ENCODE measurements at regions not wholly inside any gene's neighbourhood (a gene's known extent, or its start where the extent isn't known, plus 50 kb on each side); places are given as distances from the start of the nearest gene placed in this dataset.

- Histone ChIP-seq H3K4me3 (ENCODE audit: low read length) (no peak overlapping the region), H3K36me3 (ENCODE audit: control insufficient read depth, insufficient read depth, low read length) (no peaks in the 10 kb centered on the region), H3K27me3 (ENCODE audit: control insufficient read depth, insufficient read depth, low read length) (no peaks in the 10 kb centered on the region)
Measured at GRCh38 chr9:107707915-107708441, 218.4 kb upstream of the KLF4 start.

GRCh38 chr9:107707428-107707837, 217.9 kb upstream of the KLF4 start:
- no peaks in the 10 kb centered on the region for H3K9me3 ChIP-seq (ENCODE audit: control insufficient read depth, low read length)
- H3K4me1 ChIP-seq (ENCODE audit: control insufficient read depth, insufficient read depth, low read length), result peaks cover 5% of the 10 kb centered on the region
- no peaks in the 10 kb centered on the region for H3K27me3 ChIP-seq (ENCODE audit: control insufficient read depth, insufficient read depth, low read length)
- no peaks in the 10 kb centered on the region for H3K36me3 ChIP-seq (ENCODE audit: control insufficient read depth, insufficient read depth, low read length)
- H3K4me3 ChIP-seq (ENCODE audit: low read length), result no peak overlapping the region
- no peak overlapping the region for H3K9ac ChIP-seq (ENCODE audit: low read length)

More at GRCh38 chr9:107707915-107708441, 218.4 kb upstream of the KLF4 start:
- Histone ChIP-seq H3K9me3 (ENCODE audit: control insufficient read depth, low read length) (no peaks in the 10 kb centered on the region), H3K9ac (ENCODE audit: low read length) (no peak overlapping the region), H3K4me1 (ENCODE audit: control insufficient read depth, insufficient read depth, low read length) (peaks cover 5% of the 10 kb centered on the region)

DNA sequence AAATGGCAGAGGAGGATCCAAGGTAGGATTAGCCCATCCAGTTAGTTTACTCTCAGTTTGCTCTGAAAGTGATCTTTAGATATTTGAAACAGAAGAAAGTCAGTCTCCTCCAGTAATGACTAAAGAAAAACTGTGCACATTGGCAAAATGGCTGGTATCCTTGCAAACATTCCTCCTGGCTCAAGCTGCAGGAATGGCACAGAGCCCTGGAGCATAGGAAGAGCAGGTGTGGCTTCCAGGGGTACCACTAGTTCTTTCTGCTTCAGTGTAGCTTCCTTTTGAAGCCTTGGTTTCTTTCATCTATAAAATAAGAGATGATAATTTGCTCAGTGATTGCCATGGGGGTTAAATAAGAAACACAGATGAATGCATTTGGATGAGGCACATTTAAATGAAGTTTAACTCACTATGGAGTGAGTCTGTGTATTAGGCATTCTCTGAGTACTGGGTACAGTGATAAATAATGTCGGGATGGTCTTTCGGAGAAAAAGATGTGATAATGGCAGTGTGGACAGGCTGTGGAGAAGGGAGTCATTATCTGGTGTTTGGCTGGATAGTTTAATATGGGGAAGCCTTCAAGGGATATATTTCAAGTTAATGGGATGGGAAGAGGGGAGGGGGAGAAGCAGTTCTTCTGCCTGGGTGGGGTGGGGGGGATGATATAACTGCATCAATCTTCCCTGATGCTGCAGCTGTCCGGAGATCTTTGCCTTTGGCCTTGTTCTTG, 217.3 kb upstream of the KLF4 start:
- Histone ChIP-seq H3K9ac (ENCODE audit: low read length) (no peak overlapping the region), H3K36me3 (ENCODE audit: control insufficient read depth, insufficient read depth, low read length) (no peaks in the 10 kb centered on the region), H3K4me3 (ENCODE audit: low read length) (no peak overlapping the region), H3K9me3 (ENCODE audit: control insufficient read depth, low read length) (no peaks in the 10 kb centered on the region), H3K4me1 (ENCODE audit: control insufficient read depth, insufficient read depth, low read length) (peaks cover 5% of the 10 kb centered on the region), H3K27me3 (ENCODE audit: control insufficient read depth, insufficient read depth, low read length) (no peaks in the 10 kb centered on the region)

GRCh38 chr9:107705521-107705920, 216.0 kb upstream of the KLF4 start:
- no peak overlapping the region for H3K9ac ChIP-seq (ENCODE audit: low read length)
- H3K36me3 ChIP-seq (ENCODE audit: control insufficient read depth, insufficient read depth, low read length), result no peaks in the 10 kb centered on the region
- no peak overlapping the region for H3K4me3 ChIP-seq (ENCODE audit: low read length)
- no peaks in the 10 kb centered on the region for H3K9me3 ChIP-seq (ENCODE audit: control insufficient read depth, low read length)
- H3K4me1 ChIP-seq (ENCODE audit: control insufficient read depth, insufficient read depth, low read length), result peaks cover 5% of the 10 kb centered on the region
- H3K27me3 ChIP-seq (ENCODE audit: control insufficient read depth, insufficient read depth, low read length), result no peaks in the 10 kb centered on the region

GRCh38 chr9:107704774-107705173, 215.2 kb upstream of the KLF4 start:
- no peak overlapping the region for H3K4me3 ChIP-seq (ENCODE audit: low read length)
- peaks cover 5% of the 10 kb centered on the region for H3K4me1 ChIP-seq (ENCODE audit: control insufficient read depth, insufficient read depth, low read length)
- no peaks in the 10 kb centered on the region for H3K27me3 ChIP-seq (ENCODE audit: control insufficient read depth, insufficient read depth, low read length)
- H3K9ac ChIP-seq (ENCODE audit: low read length), result no peak overlapping the region
- H3K9me3 ChIP-seq (ENCODE audit: control insufficient read depth, low read length), result no peaks in the 10 kb centered on the region
- H3K36me3 ChIP-seq (ENCODE audit: control insufficient read depth, insufficient read depth, low read length), result no peaks in the 10 kb centered on the region

DNA sequence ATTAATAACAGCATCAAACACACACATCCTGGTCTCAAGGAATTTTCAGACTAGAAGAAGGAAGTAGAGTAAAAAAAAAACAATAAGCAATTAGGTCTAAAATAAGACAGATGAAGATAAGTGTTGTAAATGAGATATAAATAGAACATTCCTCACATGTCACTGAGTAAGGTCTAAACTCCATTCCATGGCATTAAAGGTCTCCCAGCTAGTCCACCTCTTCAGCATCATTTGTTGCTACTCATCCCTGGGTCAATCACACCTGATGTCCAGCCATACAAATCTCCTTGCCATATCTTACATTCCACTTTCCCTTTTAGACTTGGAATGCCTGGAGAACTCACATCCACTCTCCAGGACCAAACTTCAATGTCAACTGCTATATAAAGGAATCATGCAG, 214.1 kb upstream of the KLF4 start:
- Histone ChIP-seq H3K9me3 (ENCODE audit: control insufficient read depth, low read length) (no peaks in the 10 kb centered on the region), H3K4me1 (ENCODE audit: control insufficient read depth, insufficient read depth, low read length) (peaks cover 15% of the 10 kb centered on the region), H3K9ac (ENCODE audit: low read length) (no peak overlapping the region), H3K36me3 (ENCODE audit: control insufficient read depth, insufficient read depth, low read length) (no peaks in the 10 kb centered on the region), H3K27me3 (ENCODE audit: control insufficient read depth, insufficient read depth, low read length) (no peaks in the 10 kb centered on the region), H3K4me3 (ENCODE audit: low read length) (no peak overlapping the region)

GRCh38 chr9:107700847-107701246, 211.3 kb upstream of the KLF4 start:
- Histone ChIP-seq H3K4me3 (ENCODE audit: low read length) (no peak overlapping the region), H3K36me3 (ENCODE audit: control insufficient read depth, insufficient read depth, low read length) (no peaks in the 10 kb centered on the region), H3K27me3 (ENCODE audit: control insufficient read depth, insufficient read depth, low read length) (no peaks in the 10 kb centered on the region), H3K9ac (ENCODE audit: low read length) (no peak overlapping the region), H3K9me3 (ENCODE audit: control insufficient read depth, low read length) (no peaks in the 10 kb centered on the region), H3K4me1 (ENCODE audit: control insufficient read depth, insufficient read depth, low read length) (peaks cover 18% of the 10 kb centered on the region)

GRCh38 chr9:107699231-107699630, 209.7 kb upstream of the KLF4 start:
- H3K9me3 ChIP-seq (ENCODE audit: control insufficient read depth, low read length), result no peaks in the 10 kb centered on the region
- H3K9ac ChIP-seq (ENCODE audit: low read length), result no peak overlapping the region
- no peak overlapping the region for H3K4me3 ChIP-seq (ENCODE audit: low read length)
- peaks cover 18% of the 10 kb centered on the region for H3K4me1 ChIP-seq (ENCODE audit: control insufficient read depth, insufficient read depth, low read length)
- H3K36me3 ChIP-seq (ENCODE audit: control insufficient read depth, insufficient read depth, low read length), result no peaks in the 10 kb centered on the region
- no peaks in the 10 kb centered on the region for H3K27me3 ChIP-seq (ENCODE audit: control insufficient read depth, insufficient read depth, low read length)

- Histone ChIP-seq H3K27me3 (ENCODE audit: control insufficient read depth, insufficient read depth, low read length) (no peaks in the 10 kb centered on the region), H3K4me1 (ENCODE audit: control insufficient read depth, insufficient read depth, low read length) (peaks cover 15% of the 10 kb centered on the region), H3K4me3 (ENCODE audit: low read length) (no peak overlapping the region), H3K9ac (ENCODE audit: low read length) (no peak overlapping the region), H3K9me3 (ENCODE audit: control insufficient read depth, low read length) (no peaks in the 10 kb centered on the region), H3K36me3 (ENCODE audit: control insufficient read depth, insufficient read depth, low read length) (no peaks in the 10 kb centered on the region)
Measured at GRCh38 chr9:107698779-107699178, 209.2 kb upstream of the KLF4 start.

GRCh38 chr9:107696302-107696701, 206.7 kb upstream of the KLF4 start:
- H3K36me3 ChIP-seq (ENCODE audit: control insufficient read depth, insufficient read depth, low read length), result no peaks in the 10 kb centered on the region
- H3K27me3 ChIP-seq (ENCODE audit: control insufficient read depth, insufficient read depth, low read length), result no peaks in the 10 kb centered on the region
- no peak overlapping the region for H3K9ac ChIP-seq (ENCODE audit: low read length)
- H3K9me3 ChIP-seq (ENCODE audit: control insufficient read depth, low read length), result no peaks in the 10 kb centered on the region
- H3K4me3 ChIP-seq (ENCODE audit: low read length), result no peak overlapping the region
- H3K4me1 ChIP-seq (ENCODE audit: control insufficient read depth, insufficient read depth, low read length), result peaks cover 13% of the 10 kb centered on the region

- H3K9me3 ChIP-seq (ENCODE audit: control insufficient read depth, low read length), result no peaks in the 10 kb centered on the region
- H3K4me1 ChIP-seq (ENCODE audit: control insufficient read depth, insufficient read depth, low read length), result peaks cover 11% of the 10 kb centered on the region
- no peaks in the 10 kb centered on the region for H3K36me3 ChIP-seq (ENCODE audit: control insufficient read depth, insufficient read depth, low read length)
- H3K27me3 ChIP-seq (ENCODE audit: control insufficient read depth, insufficient read depth, low read length), result no peaks in the 10 kb centered on the region
- H3K4me3 ChIP-seq (ENCODE audit: low read length), result no peak overlapping the region
- H3K9ac ChIP-seq (ENCODE audit: low read length), result no peak overlapping the region
Measured at GRCh38 chr9:107694390-107694789, 204.8 kb upstream of the KLF4 start.

DNA sequence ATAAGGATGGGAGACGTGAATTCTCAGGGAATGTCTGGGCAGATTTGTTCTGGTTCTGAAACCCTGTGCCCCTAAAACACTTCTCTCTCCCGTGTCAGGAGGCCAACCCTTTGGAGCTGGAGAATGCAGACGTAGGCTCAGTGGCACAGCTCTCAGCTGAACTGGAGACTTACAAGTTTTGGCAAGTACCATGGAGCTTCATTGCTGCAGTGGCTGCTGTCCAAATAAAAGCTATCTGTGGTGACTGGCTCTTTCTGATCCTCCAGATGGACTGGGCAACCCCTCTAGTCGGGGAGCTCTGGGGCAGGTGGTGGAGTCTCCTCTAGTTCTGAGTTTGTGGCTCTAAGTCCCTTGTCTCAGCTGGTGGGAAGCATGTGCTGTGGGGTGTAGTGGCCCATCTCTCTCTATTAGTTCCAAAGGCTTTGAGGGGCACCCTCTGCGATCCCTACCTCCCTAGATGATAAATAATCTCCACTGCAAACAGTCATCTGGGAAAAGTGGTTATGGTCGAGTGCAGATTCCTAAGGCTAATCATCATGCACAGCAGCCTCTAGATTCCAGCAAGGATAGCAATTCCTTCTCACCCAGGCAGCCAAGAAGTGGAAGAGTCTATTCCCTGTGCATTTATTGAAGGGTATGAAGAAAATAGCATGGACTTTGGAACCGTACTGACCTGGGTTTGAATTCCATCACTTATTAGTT, 204.2 kb upstream of the KLF4 start:
- Histone ChIP-seq H3K9ac (ENCODE audit: low read length) (no peak overlapping the region), H3K4me1 (ENCODE audit: control insufficient read depth, insufficient read depth, low read length) (peaks cover 5% of the 10 kb centered on the region), H3K9me3 (ENCODE audit: control insufficient read depth, low read length) (no peaks in the 10 kb centered on the region), H3K27me3 (ENCODE audit: control insufficient read depth, insufficient read depth, low read length) (no peaks in the 10 kb centered on the region), H3K4me3 (ENCODE audit: low read length) (no peak overlapping the region), H3K36me3 (ENCODE audit: control insufficient read depth, insufficient read depth, low read length) (no peaks in the 10 kb centered on the region)

Measured in mucosa of stomach (tissue), 1 donor.